GM19025 (cell line): ENCODE measurements at regions not wholly inside any gene's neighbourhood (a gene's known extent, or its start where the extent isn't known, plus 50 kb on each side); places are given as distances from the start of the nearest gene placed in this dataset.
"Not testable (repeated sequence)": the region's sequence is repeated elsewhere in the genome, so short reads cannot be mapped to it uniquely, and the experiment has no call there.

Source experiments
- ATAC-seq: cut with Tn5 transposase; IDR thresholded peaks from one replicate; pipeline ENCODE4 v1.9.1; 2021; ENCODE audit warnings: mild to moderate bottlenecking, low read depth, moderate library complexity; ENCODE audit not compliant: unreplicated experiment

DNA sequence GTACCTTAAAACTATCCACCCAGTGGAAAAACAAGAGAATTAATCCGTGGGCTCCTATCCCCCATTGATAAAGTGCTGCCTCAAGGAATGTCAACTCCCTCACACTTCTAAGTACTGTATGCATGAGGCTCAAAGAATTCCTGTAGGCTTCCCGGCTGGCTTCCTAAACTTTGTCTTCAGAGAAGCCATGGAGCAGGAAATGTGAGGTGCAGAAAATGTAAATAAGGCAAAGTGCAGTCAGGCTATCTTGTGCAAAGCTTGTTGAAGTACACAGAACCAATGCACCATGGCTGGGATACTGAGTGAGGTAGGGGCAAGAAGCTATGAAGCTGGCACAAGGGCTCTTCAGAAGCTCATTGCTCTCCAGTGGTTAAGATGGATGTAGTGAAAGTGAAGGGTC is 611.0 kb downstream of the FSCB start:
- ATAC-seq = no peak

DNA sequence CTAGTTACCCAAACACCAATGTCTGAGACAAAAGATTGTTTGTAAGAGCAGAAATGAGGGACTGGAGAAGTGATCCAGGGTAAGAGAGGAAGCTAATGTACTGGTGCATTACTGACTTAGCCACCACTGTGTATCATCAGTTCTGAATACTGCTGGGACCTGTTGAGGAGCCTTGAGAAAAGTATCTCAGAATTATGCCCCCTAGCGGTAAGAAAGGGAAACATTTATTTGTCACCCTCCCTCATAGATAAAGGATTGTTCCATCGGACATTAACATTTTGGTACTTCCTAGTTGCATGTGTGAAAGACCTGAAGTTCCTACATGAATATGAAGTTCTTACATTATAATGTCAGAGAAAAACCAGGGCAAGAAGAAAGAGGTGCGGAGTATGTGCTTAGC is 612.5 kb downstream of the FSCB start:
- ATAC-seq = no peak

GRCh38 chr14:43887523-43887922 is 619.6 kb downstream of the FSCB start:
- no peak for ATAC-seq

- no peak for ATAC-seq
These were observed 629.6 kb downstream of the FSCB start for GRCh38 chr14:43877351-43877960.

DNA sequence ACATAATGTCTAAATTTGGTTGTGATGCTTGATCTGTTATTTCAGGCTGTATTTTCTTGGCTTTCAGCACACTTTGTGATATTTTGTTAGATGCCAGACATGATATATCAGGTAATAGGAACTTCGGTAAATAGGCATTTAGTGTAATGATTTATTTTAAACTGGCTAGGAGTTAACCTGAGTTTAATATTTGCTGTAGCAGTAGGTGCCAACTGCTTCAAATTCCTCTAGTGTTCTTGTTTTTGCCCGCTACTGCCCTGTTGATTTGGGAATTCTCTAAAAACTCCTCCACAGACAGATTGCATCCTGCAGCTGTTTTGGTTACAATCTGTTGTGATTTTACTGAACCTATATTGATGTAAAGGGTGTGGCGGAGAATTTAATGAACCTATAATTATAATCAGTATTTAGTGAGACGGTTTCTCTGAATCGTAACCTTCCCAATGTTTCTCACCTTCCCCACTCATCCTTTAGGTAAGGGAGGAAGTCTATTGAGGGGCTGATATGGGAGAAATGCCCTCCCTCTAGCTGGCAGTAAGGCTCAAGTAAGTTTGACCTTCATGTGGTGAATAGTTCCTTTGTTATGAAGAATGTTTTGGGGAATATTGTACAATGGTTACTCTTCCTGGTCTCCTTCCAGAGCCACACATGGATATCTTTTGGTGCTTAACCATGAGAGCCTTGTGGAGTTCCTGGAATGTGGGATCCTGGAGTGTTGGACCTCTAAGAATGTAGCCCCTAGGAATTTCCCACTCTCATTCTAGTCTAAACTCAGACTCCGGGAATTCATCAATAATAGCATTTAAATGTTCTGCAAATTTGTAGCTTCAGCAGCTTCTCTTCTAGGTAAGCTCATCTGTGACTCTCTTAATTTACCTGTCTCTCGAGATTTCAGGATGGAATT is 634.1 kb downstream of the FSCB start:
- no peak for ATAC-seq

- no peak for ATAC-seq
These were observed 634.9 kb downstream of the FSCB start for GRCh38 chr14:43872222-43872621.

- no peak for ATAC-seq
These were observed 648.1 kb downstream of the FSCB start for GRCh38 chr14:43858981-43859380.

DNA sequence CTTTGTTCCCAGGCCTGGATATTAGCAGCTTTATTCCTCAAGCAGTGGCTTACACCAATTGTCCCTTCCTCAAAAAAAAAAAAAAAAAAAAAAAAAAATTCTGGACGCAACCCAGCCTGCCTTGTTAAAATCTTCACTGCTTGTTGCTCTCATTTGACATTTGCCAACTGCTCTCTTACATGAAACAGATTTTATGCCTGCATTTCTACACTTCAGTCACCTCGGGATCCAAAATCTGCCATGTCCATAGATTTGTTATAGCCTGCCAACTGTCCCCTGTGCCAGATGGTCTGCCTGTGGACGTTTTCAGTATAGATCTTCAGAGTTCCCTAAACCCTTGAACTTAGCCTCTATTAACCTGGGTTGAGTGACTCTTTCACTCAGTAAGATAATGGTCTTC is 651.5 kb downstream of the FSCB start:
- no peak for ATAC-seq

GRCh38 chr14:43853541-43853940 is 653.5 kb downstream of the FSCB start:
- no peak for ATAC-seq

DNA sequence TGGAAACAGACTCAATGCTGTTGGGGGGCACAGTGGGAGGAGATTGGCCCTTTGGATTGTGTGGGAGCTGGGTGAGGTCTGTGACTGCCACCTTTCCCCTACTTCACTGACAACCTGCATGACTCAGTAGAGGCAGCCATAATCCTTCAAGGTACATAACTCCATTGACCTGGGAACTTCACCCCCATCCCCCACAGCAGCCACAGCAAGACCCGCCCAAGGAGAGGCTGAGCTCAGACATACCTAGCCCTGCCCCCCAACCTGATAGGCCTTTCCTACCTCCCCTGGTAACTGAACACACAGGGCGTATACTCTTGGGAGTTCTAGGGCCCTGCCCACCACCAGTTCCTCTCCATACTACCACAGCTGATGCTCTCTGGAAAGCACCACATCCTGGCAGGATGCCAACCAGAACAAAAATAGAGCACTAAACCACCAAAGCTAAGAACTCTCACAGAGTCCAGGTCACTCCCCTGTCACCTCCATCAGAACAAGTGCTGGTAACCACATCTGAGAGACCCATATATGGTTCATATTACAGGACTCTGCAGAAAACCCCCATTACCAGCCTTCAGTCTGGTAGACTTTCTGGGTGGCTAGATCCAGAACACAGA is 703.9 kb downstream of the FSCB start:
- ATAC-seq = no peak

GRCh38 chr14:43795600-43796228 is 711.4 kb downstream of the FSCB start:
- no peak for ATAC-seq

DNA sequence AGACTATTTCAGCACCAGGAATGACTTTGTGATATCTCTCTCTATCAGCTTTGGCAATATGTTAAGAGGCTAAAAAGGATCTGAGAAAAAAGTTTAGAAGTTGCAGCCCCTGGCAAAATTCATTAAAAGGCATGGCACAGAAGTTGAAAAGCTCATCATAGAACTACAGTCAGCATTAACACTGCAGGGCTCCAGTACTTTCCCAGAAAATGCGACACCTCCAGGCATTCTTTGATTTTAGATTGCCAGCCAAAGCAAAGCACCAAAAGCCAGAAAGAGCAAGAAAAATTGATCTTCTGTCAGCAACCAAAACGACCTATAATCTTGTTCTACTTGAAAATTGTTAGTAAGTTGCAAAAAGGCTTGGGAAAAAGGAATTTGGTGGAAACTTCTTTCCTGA is 713.5 kb downstream of the FSCB start:
- no peak for ATAC-seq

DNA sequence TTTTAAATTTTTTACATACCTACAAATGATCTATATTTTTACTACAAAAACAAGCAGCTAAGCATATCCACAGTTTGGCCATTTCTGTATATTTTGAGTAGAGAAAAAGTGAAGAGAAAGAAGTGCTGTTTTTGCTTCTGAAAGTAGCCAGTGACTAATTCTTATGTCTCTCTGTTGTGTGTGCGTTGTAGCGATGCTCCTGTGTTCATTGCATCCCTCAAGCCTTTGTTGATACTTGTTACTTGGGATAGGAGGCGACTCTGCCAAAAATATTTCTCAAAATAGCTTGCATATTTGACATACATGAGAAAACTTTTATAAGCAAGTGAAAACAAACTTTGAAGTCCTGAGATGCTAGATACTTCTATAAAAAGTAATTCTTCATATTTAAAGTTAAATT is 714.1 kb downstream of the FSCB start:
- no peak for ATAC-seq

DNA sequence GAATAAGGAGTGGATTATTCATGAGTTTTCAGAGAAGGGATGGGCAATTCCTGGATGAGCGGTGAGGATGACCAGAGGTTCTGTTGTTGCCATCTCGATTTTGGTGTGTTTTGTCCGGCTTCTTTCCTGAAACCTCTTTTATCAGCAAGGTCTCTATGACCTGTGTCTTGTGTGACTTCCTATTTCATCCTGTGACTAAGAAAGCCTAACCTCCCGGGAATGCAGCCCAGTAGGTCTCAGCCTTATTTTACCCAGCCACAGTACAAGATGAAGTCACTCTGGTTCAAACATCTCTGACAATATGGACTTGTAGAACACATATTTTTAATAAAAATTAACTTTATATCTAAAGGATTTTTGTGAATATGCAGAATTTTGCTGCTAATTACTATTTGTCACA is 716.4 kb downstream of the FSCB start:
- ATAC-seq = no peak

DNA sequence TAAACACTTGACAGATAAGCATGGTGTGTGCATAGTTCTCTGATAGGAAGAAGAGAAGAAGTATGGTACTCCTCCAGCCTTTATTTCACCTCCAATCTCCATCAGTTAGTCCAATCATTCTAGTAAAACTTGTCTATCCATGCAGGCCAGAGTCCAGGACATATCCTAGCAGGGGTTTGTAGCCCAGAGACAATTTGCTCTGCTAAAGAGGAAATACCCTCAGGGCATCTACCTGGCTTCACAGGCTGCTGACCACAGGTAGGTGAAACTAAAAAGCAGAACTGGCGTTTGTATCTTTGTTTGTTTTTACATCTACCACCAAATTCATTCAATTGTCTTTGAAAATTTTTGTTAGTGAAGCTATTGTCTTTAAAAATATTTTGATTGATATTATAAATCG is 717.6 kb downstream of the FSCB start:
- no peak for ATAC-seq

GRCh38 chr14:43786066-43786762 is 720.9 kb downstream of the FSCB start:
- ATAC-seq = no peak

- not testable (repeated sequence) for ATAC-seq
These were observed 722.7 kb downstream of the FSCB start for GRCh38 chr14:43784432-43784831.

GRCh38 chr14:43778937-43779639 is 728.0 kb downstream of the FSCB start:
- no peak for ATAC-seq

GRCh38 chr14:43778570-43778936 is 728.5 kb downstream of the FSCB start:
- no peak for ATAC-seq

DNA sequence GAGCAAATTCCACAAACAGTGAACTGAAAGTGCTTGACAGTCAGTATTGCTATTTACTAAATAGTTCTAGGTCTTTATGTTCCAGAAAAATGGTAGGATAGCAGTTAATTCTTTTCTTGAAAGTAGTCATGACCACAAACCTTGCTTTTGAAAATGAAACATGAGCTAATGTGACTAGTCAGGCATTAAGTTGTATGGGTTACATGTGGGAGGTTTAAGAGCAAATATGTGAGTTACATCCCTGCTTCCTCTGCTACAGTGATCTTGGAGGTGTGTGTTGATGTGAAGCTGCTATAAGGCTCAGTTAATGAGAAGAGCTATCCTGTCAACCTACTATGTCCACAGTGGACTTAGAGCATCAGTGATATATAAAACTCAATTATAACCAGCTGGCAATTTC is 741.6 kb downstream of the FSCB start:
- ATAC-seq = no peak
